Loucy (cell line): ENCODE measurements at regions not wholly inside any gene's neighbourhood (a gene's known extent, or its start where the extent isn't known, plus 50 kb on each side); places are given as distances from the start of the nearest gene placed in this dataset.

ENCODE experiments used
- H2AFZ ChIP-seq: fragments of 200-600 bp; sonication (generic); 2 replicates; pipeline ENCODE4 v1.6.0; 2016; ENCODE audit warnings: antibody characterized with exemption, mild to moderate bottlenecking, low read length, moderate library complexity
- H3F3A ChIP-seq: fragments of 200-600 bp; 2 replicates; pipeline ENCODE4 v1.6.0; 2016; ENCODE audit warnings: antibody characterized with exemption, low read depth, mild to moderate bottlenecking
- H3K27me3 ChIP-seq: fragments of 200-600 bp; sonication (generic); 2 replicates; pipeline ENCODE4 v1.6.1; 2014; ENCODE audit warnings: low read length, mild to moderate bottlenecking; ENCODE audit not compliant: insufficient read depth, poor library complexity, severe bottlenecking
- H3K36me3 ChIP-seq: fragments of 200-600 bp; sonication (generic); 2 replicates; pipeline ENCODE4 v1.6.1; 2016; ENCODE audit warnings: low read length; ENCODE audit not compliant: insufficient read depth
- H3K4me1 ChIP-seq: fragments of 200-600 bp; sonication (generic); 2 replicates; pipeline ENCODE4 v1.5.1; 2014; ENCODE audit warnings: low read length, mild to moderate bottlenecking; ENCODE audit not compliant: insufficient read depth, poor library complexity, severe bottlenecking
- H3K4me2 ChIP-seq: fragments of 200-600 bp; sonication (generic); 2 replicates; pipeline ENCODE4 v1.6.0; 2014; ENCODE audit warnings: antibody characterized with exemption, low read length, low read depth, mild to moderate bottlenecking; ENCODE audit not compliant: poor library complexity, severe bottlenecking
- H3K4me3 ChIP-seq: fragments of 200-600 bp; sonication (generic); 2 replicates; pipeline ENCODE4 v1.5.1; 2014; ENCODE audit warnings: low read length, mild to moderate bottlenecking, mixed read lengths; ENCODE audit not compliant: poor library complexity, severe bottlenecking
- H3K79me2 ChIP-seq: fragments of 200-600 bp; sonication (generic); 2 replicates; pipeline ENCODE4 v1.6.1; 2014; ENCODE audit warnings: low read length; ENCODE audit not compliant: insufficient read depth
- H3K9ac ChIP-seq: fragments of 200-600 bp; sonication (generic); 2 replicates; pipeline ENCODE4 v1.6.0; 2014; ENCODE audit warnings: mild to moderate bottlenecking, low read depth, low read length, moderate library complexity; ENCODE audit not compliant: poor library complexity, severe bottlenecking
- H3K9me2 ChIP-seq: fragments of 200-600 bp; sonication (generic); replicated peaks from 2 replicates; pipeline ENCODE4 v1.6.1; 2016; ENCODE audit warnings: low read depth, low read length, mixed read lengths
- H3K9me3 ChIP-seq: fragments of 200-600 bp; sonication (generic); 2 replicates; pipeline ENCODE4 v1.6.1; 2014; ENCODE audit warnings: mild to moderate bottlenecking, antibody characterized with exemption, low read length, low read depth; ENCODE audit not compliant: insufficient read depth
- H4K20me1 ChIP-seq: fragments of 200-600 bp; sonication (generic); 2 replicates; pipeline ENCODE4 v1.6.0; 2014; ENCODE audit warnings: antibody characterized with exemption, low read length, mild to moderate bottlenecking; ENCODE audit not compliant: insufficient read depth, poor library complexity, severe bottlenecking
- EZH2phosphoT487 ChIP-seq: fragments of 200-600 bp; IDR thresholded peaks from 2 replicates; pipeline ENCODE4 v1.6.1; 2018; ENCODE audit warnings: antibody characterized with exemption, mild to moderate bottlenecking, moderate library complexity, borderline replicate concordance
- TF ChIP-seq, protein P1 (sequence below): fragments of 200-600 bp; sonication (generic); conservative IDR thresholded peaks from 2 replicates; pipeline ENCODE4 v1.5.1; 2014; ENCODE audit warnings: mild to moderate bottlenecking, antibody characterized with exemption, low read length

- Histone ChIP-seq H3K4me3 (no peak overlapping the region), H3K9me2 (no peaks in the 10 kb centered on the region), H4K20me1 (no peaks in the 10 kb centered on the region), H3K4me2 (no peak overlapping the region), H3K9ac (no peak overlapping the region), H3K4me1 (no peaks in the 10 kb centered on the region), H2AFZ (no peak overlapping the region), H3K27me3 (no peaks in the 10 kb centered on the region), H3K79me2 (no peaks in the 10 kb centered on the region), H3F3A (no peaks in the 10 kb centered on the region), H3K9me3 (no peaks in the 10 kb centered on the region), H3K36me3 (no peaks in the 10 kb centered on the region)
- TF ChIP-seq, protein P1, sequence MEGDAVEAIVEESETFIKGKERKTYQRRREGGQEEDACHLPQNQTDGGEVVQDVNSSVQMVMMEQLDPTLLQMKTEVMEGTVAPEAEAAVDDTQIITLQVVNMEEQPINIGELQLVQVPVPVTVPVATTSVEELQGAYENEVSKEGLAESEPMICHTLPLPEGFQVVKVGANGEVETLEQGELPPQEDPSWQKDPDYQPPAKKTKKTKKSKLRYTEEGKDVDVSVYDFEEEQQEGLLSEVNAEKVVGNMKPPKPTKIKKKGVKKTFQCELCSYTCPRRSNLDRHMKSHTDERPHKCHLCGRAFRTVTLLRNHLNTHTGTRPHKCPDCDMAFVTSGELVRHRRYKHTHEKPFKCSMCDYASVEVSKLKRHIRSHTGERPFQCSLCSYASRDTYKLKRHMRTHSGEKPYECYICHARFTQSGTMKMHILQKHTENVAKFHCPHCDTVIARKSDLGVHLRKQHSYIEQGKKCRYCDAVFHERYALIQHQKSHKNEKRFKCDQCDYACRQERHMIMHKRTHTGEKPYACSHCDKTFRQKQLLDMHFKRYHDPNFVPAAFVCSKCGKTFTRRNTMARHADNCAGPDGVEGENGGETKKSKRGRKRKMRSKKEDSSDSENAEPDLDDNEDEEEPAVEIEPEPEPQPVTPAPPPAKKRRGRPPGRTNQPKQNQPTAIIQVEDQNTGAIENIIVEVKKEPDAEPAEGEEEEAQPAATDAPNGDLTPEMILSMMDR: no peak
- TF ChIP-seq EZH2phosphoT487: no peak
Measured at GRCh38 chr3:72116226-72116625, 331.3 kb upstream of the PROK2 start.

DNA sequence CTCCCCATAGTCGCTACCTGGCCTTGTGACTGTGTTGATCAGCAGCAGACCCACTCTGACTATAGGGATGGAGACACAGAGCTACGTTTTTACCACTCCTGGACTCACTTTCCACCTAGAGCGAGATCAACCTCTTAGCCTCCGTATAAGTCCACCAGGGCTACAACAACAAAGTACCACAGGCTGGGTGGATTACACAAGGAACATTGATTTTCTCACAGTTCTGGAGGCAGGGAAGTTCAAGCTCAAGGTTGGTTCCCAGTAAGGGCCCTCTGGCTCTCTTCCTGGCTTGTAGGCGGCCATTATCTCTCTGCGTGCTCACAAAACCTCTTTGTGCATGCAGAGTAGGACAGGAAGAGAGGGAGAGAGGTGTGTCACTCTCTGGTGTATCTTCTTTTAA, 330.4 kb upstream of the PROK2 start:
- Histone ChIP-seq H3K4me3 (no peak overlapping the region), H3K9ac (no peak overlapping the region), H3K4me2 (no peak overlapping the region), H3K4me1 (no peaks in the 10 kb centered on the region), H3F3A (no peaks in the 10 kb centered on the region), H3K27me3 (no peaks in the 10 kb centered on the region), H3K36me3 (no peaks in the 10 kb centered on the region), H3K9me2 (no peaks in the 10 kb centered on the region), H2AFZ (no peak overlapping the region), H3K79me2 (no peaks in the 10 kb centered on the region), H3K9me3 (no peaks in the 10 kb centered on the region), H4K20me1 (no peaks in the 10 kb centered on the region)
- TF ChIP-seq EZH2phosphoT487: no peak
- TF ChIP-seq, protein P1: no peak

DNA sequence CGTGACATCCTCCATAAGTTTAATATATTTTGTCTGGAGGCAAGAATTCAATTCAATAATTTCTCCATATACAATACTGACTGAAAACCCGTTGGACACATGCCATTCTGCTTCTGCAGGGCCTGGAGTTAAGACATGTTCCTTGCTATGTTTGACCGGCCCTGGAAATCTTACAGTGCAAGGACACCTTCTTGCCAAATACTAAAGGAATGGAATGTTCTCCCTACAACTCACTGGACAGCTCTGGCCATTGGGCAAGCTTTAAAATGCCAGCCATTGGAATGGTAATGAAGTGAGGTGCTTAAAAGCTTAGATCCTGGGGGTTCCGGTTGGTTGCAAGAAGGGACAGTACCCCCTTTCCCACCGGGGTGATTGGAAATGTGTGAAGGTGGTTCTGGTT, 329.8 kb upstream of the PROK2 start:
- Histone ChIP-seq H3K79me2 (no peaks in the 10 kb centered on the region), H4K20me1 (no peaks in the 10 kb centered on the region), H2AFZ (no peak overlapping the region), H3K4me1 (no peaks in the 10 kb centered on the region), H3K36me3 (no peaks in the 10 kb centered on the region), H3K9ac (no peak overlapping the region), H3K4me3 (no peak overlapping the region), H3K4me2 (no peak overlapping the region), H3K9me2 (no peaks in the 10 kb centered on the region), H3K9me3 (no peaks in the 10 kb centered on the region), H3F3A (no peaks in the 10 kb centered on the region), H3K27me3 (no peaks in the 10 kb centered on the region)
- TF ChIP-seq EZH2phosphoT487: no peak
- TF ChIP-seq, protein P1: no peak
